ENCODE measurements at regions not wholly inside any gene's neighbourhood (a gene's known extent, or its start where the extent isn't known, plus 50 kb on each side); places are given as distances from the start of the nearest gene placed in this dataset.

DNA sequence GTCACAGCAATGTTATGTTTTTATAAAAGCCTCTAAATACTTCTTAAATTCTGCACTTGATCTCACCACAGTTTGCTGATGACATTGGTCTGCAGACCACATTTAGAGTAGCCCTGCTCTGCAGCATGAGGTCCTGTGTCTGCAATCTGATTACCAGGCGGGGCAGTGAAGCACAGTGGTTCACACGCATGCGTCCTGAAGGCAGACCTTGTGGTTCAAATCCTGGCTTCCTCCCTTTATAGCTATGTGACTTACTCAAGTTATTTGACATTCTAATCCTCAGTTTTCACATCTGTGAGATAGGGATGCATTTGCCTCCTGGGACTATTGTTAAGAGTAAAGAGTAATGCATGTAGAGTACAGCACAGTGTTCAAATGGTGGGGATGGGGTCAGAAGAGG lies 50.3 kb downstream of the BMAL2 start:
- no peak for DNase-seq

DNA sequence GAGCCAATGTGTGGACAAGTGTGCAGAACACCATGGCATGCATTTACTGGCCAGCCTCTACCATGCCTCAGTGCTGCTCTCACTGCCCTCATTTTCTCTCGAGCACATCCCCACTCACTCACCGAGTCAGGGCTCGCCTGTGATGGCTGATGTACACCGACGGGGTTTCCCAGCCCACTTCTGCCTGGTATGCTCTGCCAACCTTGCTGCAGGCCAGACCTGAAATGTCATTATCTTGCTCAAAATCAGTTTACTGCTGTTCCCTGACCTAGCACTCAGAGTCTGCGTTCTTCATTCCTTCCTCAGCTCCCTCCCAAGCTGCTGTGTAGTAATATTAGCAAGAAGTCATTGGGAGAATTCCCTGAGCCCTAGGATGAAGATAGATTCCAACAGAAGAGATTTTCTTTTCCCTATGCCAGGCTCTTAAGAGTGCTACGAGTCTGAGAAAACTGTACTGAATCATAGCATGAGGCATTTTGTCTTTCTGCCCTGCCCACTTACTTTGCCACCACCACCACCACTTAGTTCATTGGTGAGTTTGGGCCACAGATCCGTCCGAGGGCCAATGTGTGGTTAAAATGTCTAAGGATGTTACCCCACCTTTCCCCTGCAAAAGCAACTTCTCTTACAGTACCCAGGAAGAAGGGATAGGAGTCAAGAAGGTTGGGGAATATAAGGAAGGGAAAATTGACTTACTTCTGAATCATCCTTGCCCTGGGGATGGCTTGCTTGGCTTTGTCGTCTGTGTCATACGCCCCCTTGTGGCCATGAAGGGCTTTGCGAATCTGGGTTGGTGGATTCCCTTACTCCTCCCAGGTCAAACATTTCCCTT lies 51.0 kb downstream of the BMAL2 start:
- DNase-seq = peak; percentile 73 to 79

DNA sequence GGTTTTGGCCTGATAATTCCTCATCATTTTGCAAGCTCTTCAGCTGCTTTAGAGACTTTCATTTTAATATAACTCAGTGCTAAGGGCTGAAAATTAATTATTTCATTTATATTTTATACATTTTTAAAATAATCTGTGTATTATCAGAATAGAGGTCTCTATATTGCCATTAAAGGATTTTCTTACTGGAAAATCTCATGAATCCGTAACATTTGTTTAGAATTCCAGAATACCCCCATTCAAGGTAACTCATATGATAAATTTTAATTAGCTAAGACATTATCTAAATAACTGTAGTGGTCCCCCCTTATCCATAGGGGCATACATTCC lies 51.6 kb downstream of the BMAL2 start:
- no peak for DNase-seq

DNA sequence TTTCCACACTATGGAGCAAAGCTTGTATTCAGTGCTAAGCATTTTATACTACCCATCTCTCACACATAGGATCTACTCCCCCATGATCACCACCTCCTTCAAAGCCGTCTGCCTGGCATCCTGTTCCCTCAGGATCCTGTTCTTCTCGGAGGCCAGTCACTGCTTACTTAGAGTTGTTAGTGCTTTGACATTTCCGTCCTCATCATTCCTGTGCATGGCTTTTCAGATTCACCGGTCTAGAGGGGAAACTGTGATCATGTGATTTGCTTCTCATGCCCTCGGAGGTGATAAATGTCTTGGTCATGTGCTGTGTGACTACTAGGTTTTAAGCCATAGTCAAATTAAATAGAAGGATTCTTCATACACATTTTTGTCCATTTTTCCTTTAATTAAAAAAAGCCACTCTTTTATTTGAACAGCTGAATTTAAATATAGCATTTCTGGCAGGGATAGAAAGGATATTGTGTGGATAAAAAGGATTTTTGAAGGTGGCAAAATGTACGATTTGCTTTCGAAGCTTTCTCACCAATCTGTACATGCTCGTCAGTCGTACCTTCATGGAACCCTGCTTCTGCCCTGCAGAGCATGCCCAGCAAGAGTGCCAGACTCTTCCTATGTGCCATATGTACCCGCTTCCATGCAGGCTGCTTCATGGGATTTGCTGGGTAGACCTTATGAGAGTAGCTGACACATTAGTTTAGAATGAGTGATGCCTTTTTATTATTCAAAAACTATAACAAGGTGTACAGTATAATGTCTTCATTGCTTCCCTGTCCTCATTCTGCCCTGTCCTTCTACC lies 53.3 kb downstream of the BMAL2 start:
- no peak for DNase-seq

DNA sequence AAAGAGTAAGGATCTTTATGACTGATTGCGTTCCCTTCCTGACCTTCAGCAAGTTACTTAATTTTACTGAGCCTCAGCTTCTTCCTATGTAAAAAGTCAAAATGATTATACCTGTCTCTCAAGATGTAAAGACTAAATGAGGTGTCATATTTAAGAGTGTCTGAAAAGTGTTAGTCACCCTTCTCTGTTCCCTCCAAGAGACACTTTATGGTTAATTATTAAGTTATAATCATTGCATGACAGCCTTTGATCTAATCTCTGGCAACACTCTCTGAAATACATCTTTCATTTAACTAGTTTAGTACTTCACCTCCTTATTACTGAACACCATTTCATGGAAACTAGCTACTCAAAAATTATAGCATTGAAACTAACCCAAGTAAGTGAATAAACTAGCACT lies 54.8 kb downstream of the BMAL2 start:
- no peak for DNase-seq

DNA sequence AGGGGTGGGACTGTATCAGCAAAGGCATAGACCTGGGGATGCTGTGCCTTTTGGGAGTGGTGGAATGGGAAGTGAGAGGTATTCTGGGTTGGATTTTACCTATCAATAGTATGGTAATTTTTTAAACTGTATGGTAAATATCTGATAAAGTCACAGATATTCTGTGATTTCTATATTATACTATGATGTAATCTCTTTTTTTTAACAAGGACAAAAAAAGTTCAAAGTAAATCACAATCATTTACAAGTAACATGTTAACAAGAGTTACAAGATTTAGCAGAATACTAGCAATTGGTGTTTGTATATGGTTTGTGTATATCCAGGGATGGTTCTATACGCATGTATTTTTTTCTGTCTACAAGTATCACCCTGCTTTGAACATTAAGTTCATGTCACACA lies 56.0 kb downstream of the BMAL2 start:
- DNase-seq = no peak

DNA sequence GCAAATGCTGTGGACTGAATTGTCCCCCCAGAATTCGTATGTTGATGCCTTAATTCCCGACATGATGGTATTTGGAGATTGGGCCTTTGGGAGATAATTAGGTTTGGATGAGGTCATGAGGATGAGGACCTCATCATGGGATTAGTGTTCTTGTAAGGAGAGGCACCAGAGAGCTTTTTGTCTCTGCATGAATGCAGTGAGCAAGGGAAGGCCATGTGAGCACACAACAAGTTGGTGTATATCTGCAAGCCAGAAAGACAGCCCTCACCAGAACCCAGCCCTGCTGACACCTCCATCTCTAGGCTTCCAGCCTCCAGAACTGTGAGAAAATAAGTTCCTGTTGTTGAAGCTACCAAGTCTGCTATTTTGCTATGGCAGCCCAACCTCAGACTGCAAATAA lies 51.9 kb upstream of the SMCO2 start:
- DNase-seq = no peak

DNA sequence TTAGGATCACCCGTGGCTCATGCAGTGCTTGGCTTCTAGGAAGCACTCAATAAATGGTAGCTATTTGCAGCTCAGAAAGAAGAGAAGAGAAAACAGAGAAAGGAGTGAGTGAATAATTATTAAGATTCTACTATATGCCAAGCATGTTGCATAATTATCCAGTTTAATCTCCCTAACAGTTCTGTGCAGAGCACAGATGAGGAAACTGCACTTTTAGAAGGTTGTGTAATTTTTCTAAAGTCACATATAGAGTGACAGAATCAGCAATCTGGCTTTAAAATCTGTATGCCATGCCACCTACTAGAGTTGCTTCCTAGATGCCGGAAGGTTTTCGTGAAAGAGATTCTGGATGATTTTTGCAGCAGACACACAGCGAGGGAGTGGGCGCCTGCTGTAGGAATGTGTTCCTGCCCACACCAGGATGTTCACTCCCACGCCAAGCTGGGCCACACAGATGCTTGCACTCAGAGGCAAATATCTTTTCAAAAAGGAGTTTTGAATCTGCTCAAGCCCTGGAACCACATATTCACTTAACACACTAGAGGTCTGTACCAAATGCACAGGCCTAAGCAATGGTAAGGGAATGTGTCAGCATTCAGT lies 50.2 kb upstream of the SMCO2 start:
- peak; percentile 28 to 57 for DNase-seq

Measured in inflammatory macrophage (primary cell).